Stimulated activated CD8-positive, alpha-beta memory T cell treated with anti-CD3 and anti-CD28 coated beads, Interleukin-15, amount 100 ng/mL, for 48 hours (primary cell): ENCODE measurements at regions not wholly inside any gene's neighbourhood (a gene's known extent, or its start where the extent isn't known, plus 50 kb on each side); places are given as distances from the start of the nearest gene placed in this dataset.

Experiments
- DNase-seq, 2 donors: peaks; one replicate each; pipeline ENCODE4 v3.0.0-alpha.2; 2020; ENCODE audit warnings: low read depth in 2 of 2

- no peak for DNase-seq
These were observed 811.9 kb downstream of the MAFB start for GRCh38 chr20:39876976-39877635.

GRCh38 chr20:39875492-39876110 is 813.4 kb downstream of the MAFB start:
- no peak for DNase-seq

- peak; percentile 6 to 8 for DNase-seq
These were observed 814.8 kb downstream of the MAFB start for GRCh38 chr20:39874049-39874893.

GRCh38 chr20:39873286-39873685 is 815.8 kb downstream of the MAFB start:
- no peak for DNase-seq

GRCh38 chr20:39871013-39871412 is 818.0 kb downstream of the MAFB start:
- no peak for DNase-seq

GRCh38 chr20:39865446-39865845 is 823.6 kb downstream of the MAFB start:
- DNase-seq: no peak

GRCh38 chr20:39862470-39862891 is 826.6 kb downstream of the MAFB start:
- DNase-seq: no peak

GRCh38 chr20:39861381-39861780 is 827.7 kb downstream of the MAFB start:
- no peak for DNase-seq

- no peak for DNase-seq
These were observed 831.2 kb downstream of the MAFB start for GRCh38 chr20:39857835-39858234.

- no peak for DNase-seq
These were observed 831.8 kb downstream of the MAFB start for GRCh38 chr20:39857187-39857586.

- DNase-seq: no peak
These were observed 833.2 kb downstream of the MAFB start for GRCh38 chr20:39855799-39856198.

GRCh38 chr20:39855056-39855455 is 834.0 kb downstream of the MAFB start:
- no peak for DNase-seq

- DNase-seq: no peak
These were observed 835.4 kb downstream of the MAFB start for GRCh38 chr20:39853636-39854035.

GRCh38 chr20:39853050-39853449 is 836.0 kb downstream of the MAFB start:
- DNase-seq: no peak

- DNase-seq: no peak
These were observed 837.6 kb downstream of the MAFB start for GRCh38 chr20:39851459-39851858.

- DNase-seq: no peak
These were observed 838.2 kb downstream of the MAFB start for GRCh38 chr20:39850821-39851330.

- DNase-seq: no peak
These were observed 838.8 kb downstream of the MAFB start for GRCh38 chr20:39850246-39850645.

- DNase-seq: no peak
These were observed 839.4 kb downstream of the MAFB start for GRCh38 chr20:39849664-39850063.

- DNase-seq: no peak
These were observed 839.9 kb downstream of the MAFB start for GRCh38 chr20:39849171-39849570.

- DNase-seq: no peak
These were observed 849.5 kb downstream of the MAFB start for GRCh38 chr20:39839399-39840119.

GRCh38 chr20:39837561-39837960 is 851.5 kb downstream of the MAFB start:
- no peak for DNase-seq
